Fibroblast of lung (primary cell): ENCODE measurements at regions not wholly inside any gene's neighbourhood (a gene's known extent, or its start where the extent isn't known, plus 50 kb on each side); places are given as distances from the start of the nearest gene placed in this dataset.

Experiments used
- DNase-seq, 2 donors: peaks; one replicate each; pipeline versions ENCODE4 v3.0.0 to v3.0.0-alpha.2; 2010; ENCODE audit warnings: low read depth in 2 of 2
- H2AFZ ChIP-seq: 2 replicates; pipeline ENCODE4 v1.5.1; 2012; ENCODE audit warnings: low read length, control low read depth, inconsistent platforms
- H3K27ac ChIP-seq: 2 replicates; pipeline ENCODE4 v1.5.1; 2011; ENCODE audit warnings: low read length, control low read depth; ENCODE audit not compliant: insufficient read depth
- H3K27me3 ChIP-seq: 2 replicates; pipeline ENCODE4 v1.5.1; 2011; ENCODE audit warnings: mild to moderate bottlenecking, low read length; ENCODE audit not compliant: control insufficient read depth, insufficient read depth
- H3K36me3 ChIP-seq: 2 replicates; pipeline ENCODE4 v1.5.1; 2011; ENCODE audit warnings: low read length; ENCODE audit not compliant: control insufficient read depth, insufficient read depth
- H3K4me1 ChIP-seq: 2 replicates; pipeline ENCODE4 v1.5.1; 2011; ENCODE audit warnings: low read length; ENCODE audit not compliant: control insufficient read depth, insufficient read depth; ENCODE audit errors: extremely low read depth
- H3K4me2 ChIP-seq: 2 replicates; pipeline ENCODE4 v1.5.1; 2011; ENCODE audit warnings: low read length, control low read depth; ENCODE audit not compliant: insufficient read depth; ENCODE audit errors: extremely low read depth
- H3K4me3 ChIP-seq, 4 experiments: fragments of 200-600 bp in 1 of 4; sonication (generic) in 1 of 4; replicated peaks in 1 of 4; 2 replicates each; pipeline ENCODE4 v1.5.1; 2011 to 2016; ENCODE audit warnings: low read length in 4 of 4, low read depth in 3 of 4, mild to moderate bottlenecking in 3 of 4, control low read depth in 2 of 4, inconsistent platforms in 1 of 4, mixed read lengths in 1 of 4; ENCODE audit not compliant: insufficient read depth in 1 of 4; ENCODE audit errors: control extremely low read depth in 1 of 4
- H3K79me2 ChIP-seq: 2 replicates; pipeline ENCODE4 v1.5.1; 2012; ENCODE audit warnings: mild to moderate bottlenecking, low read length, inconsistent platforms; ENCODE audit not compliant: control insufficient read depth, insufficient read depth
- H3K9ac ChIP-seq: 2 replicates; pipeline ENCODE4 v1.5.1; 2011; ENCODE audit warnings: mild to moderate bottlenecking, low read length, control low read depth; ENCODE audit not compliant: insufficient read depth
- H3K9me3 ChIP-seq: 2 replicates; pipeline ENCODE4 v1.5.1; 2012; ENCODE audit warnings: low read depth, low read length; ENCODE audit not compliant: control insufficient read depth, insufficient read depth
- H4K20me1 ChIP-seq: 2 replicates; pipeline ENCODE4 v1.5.1; 2011; ENCODE audit warnings: low read length; ENCODE audit not compliant: control insufficient read depth, insufficient read depth; ENCODE audit errors: extremely low read depth
- EZH2 ChIP-seq: IDR thresholded peaks from 2 replicates; pipeline ENCODE4 v1.5.1; 2012; ENCODE audit warnings: low read length, control low read depth, mild to moderate bottlenecking; ENCODE audit errors: missing control alignments
- TF ChIP-seq, protein P1 (sequence below), 2 donors: IDR thresholded peaks in 1 of 2; conservative IDR thresholded peaks in 1 of 2; 1 replicate in 1 of 2; 2 replicates in 1 of 2; pipeline ENCODE4 v1.5.1; 2011 to 2012; ENCODE audit warnings: low read length in 2 of 2, control low read depth in 1 of 2, inconsistent platforms in 1 of 2, low read depth in 1 of 2, mild to moderate bottlenecking in 1 of 2

DNA sequence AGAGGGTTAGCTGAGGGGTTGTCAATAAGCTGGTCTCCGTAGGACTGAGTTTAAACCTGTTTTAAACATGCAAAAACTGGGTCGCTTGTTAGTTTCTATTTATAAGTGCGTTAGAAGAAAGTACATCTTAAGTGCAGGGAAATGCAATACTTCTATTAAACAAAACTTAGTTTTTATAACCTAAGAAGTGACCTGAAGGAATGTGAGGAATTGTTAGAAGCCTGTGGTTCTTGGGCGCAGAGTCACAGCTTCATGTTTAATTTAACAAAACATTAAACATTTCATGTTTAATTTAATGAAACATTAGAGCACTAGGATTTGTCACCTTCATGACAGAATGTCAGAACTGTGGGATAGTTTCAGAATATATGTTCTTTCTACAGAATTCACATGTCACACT is 469.2 kb upstream of the WWC1 start:
- H3K79me2 ChIP-seq = no peaks in the 10 kb centered on the region
- no peak overlapping the region for H2AFZ ChIP-seq
- no peak overlapping the region for H3K4me2 ChIP-seq
- no peaks in the 10 kb centered on the region for H3K9me3 ChIP-seq
- DNase-seq = peak in 1 of 2 donors; percentile 80
- no peak for TF ChIP-seq EZH2
- TF ChIP-seq, protein P1, sequence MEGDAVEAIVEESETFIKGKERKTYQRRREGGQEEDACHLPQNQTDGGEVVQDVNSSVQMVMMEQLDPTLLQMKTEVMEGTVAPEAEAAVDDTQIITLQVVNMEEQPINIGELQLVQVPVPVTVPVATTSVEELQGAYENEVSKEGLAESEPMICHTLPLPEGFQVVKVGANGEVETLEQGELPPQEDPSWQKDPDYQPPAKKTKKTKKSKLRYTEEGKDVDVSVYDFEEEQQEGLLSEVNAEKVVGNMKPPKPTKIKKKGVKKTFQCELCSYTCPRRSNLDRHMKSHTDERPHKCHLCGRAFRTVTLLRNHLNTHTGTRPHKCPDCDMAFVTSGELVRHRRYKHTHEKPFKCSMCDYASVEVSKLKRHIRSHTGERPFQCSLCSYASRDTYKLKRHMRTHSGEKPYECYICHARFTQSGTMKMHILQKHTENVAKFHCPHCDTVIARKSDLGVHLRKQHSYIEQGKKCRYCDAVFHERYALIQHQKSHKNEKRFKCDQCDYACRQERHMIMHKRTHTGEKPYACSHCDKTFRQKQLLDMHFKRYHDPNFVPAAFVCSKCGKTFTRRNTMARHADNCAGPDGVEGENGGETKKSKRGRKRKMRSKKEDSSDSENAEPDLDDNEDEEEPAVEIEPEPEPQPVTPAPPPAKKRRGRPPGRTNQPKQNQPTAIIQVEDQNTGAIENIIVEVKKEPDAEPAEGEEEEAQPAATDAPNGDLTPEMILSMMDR (conservative IDR thresholded peaks at IDR 0.05 in 1 of 2, IDR thresholded peaks at IDR 0.05 in 1 of 2; ENCODE audit: low read depth in 1 of 2, low read length in 2 of 2) = no peak
- no peaks in the 10 kb centered on the region for H4K20me1 ChIP-seq
- H3K27me3 ChIP-seq = no peaks in the 10 kb centered on the region
- no peaks in the 10 kb centered on the region for H3K36me3 ChIP-seq
- H3K27ac ChIP-seq = no peak overlapping the region
- H3K9ac ChIP-seq = no peak overlapping the region
- no peaks in the 10 kb centered on the region for H3K4me1 ChIP-seq
- H3K4me3 ChIP-seq = no peak overlapping the region

DNA sequence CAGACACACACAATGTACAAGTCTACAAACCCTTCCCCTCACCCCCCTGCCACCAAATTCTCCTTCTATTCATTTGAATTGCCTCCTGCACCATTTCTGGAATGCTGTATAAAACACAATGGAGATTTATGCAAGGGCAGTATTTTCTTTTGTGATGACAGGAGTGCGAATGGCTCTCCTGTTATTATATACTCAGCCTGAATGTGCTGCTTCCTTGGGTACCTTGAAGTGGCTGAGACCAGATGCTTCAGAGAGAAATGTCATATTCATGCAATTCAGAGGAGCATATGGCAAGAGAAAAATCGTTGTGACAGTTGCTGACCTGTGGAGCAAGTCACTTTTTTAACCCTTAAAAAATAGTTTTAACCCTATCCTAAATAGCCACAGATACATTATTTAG is 468.0 kb upstream of the WWC1 start:
- Histone ChIP-seq H3K79me2 (no peaks in the 10 kb centered on the region), H3K9me3 (no peaks in the 10 kb centered on the region), H3K27ac (no peak overlapping the region), H3K36me3 (no peaks in the 10 kb centered on the region), H3K4me3 (no peak overlapping the region), H3K9ac (no peak overlapping the region), H2AFZ (no peak overlapping the region), H3K4me2 (no peak overlapping the region), H3K27me3 (no peaks in the 10 kb centered on the region), H3K4me1 (no peaks in the 10 kb centered on the region), H4K20me1 (no peaks in the 10 kb centered on the region)
- no peak for DNase-seq
- no peak for TF ChIP-seq EZH2
- TF ChIP-seq, protein P1 (conservative IDR thresholded peaks at IDR 0.05 in 1 of 2, IDR thresholded peaks at IDR 0.05 in 1 of 2; ENCODE audit: low read depth in 1 of 2, low read length in 2 of 2) = no peak

DNA sequence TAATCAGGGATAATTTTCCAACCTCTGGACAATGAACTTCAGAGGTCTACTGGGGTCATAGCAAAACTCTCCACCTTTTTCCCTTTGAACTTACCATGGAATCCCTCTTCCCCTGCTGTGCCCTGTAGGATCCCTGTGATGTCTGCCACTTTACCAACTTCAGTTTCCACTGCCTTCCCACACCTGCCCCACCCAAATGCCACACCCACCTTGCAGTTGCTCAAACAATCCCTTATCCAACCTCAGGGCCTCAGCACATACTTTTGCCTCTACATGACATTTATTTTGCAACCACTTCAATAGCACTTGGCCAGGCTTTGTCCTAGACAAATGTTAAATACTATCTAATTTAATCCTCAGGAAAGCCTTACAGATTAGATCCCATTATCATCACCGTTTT is 463.7 kb upstream of the WWC1 start:
- H3K79me2 ChIP-seq = no peaks in the 10 kb centered on the region
- H3K9ac ChIP-seq = no peak overlapping the region
- no peaks in the 10 kb centered on the region for H3K9me3 ChIP-seq
- no peaks in the 10 kb centered on the region for H3K36me3 ChIP-seq
- H3K4me3 ChIP-seq = no peak overlapping the region
- no peaks in the 10 kb centered on the region for H3K27me3 ChIP-seq
- no peak overlapping the region for H2AFZ ChIP-seq
- DNase-seq = no peak
- H3K4me2 ChIP-seq = no peak overlapping the region
- no peaks in the 10 kb centered on the region for H3K4me1 ChIP-seq
- H3K27ac ChIP-seq = no peak overlapping the region
- TF ChIP-seq, protein P1 (conservative IDR thresholded peaks at IDR 0.05 in 1 of 2, IDR thresholded peaks at IDR 0.05 in 1 of 2; ENCODE audit: low read depth in 1 of 2, low read length in 2 of 2) = no peak
- no peak for TF ChIP-seq EZH2
- H4K20me1 ChIP-seq = no peaks in the 10 kb centered on the region
